Mammary epithelial cell (primary cell): ENCODE measurements at regions not wholly inside any gene's neighbourhood (a gene's known extent, or its start where the extent isn't known, plus 50 kb on each side); places are given as distances from the start of the nearest gene placed in this dataset.

Experiments
- CTCF ChIP-seq, 2 donors: IDR thresholded peaks in 1 of 2; conservative IDR thresholded peaks in 1 of 2; 2 replicates each; pipeline ENCODE4 v1.5.1; 2011 to 2012; ENCODE audit warnings: inconsistent platforms in 2 of 2, low read length in 2 of 2, mild to moderate bottlenecking in 2 of 2, control low read depth in 1 of 2, low read depth in 1 of 2; ENCODE audit not compliant: insufficient read depth in 1 of 2; ENCODE audit errors: extremely low read depth in 1 of 2
- EZH2 ChIP-seq: IDR thresholded peaks from 2 replicates; pipeline ENCODE4 v1.6.1; 2012; ENCODE audit warnings: low read length, inconsistent platforms, borderline replicate concordance

GRCh38 chr15:62797171-62797570 is 245.4 kb upstream of the TPM1 start:
- TF ChIP-seq CTCF (conservative IDR thresholded peaks at IDR 0.05 in 1 of 2, IDR thresholded peaks at IDR 0.05 in 1 of 2; ENCODE audit: extremely low read depth in 1 of 2, insufficient read depth in 1 of 2, low read depth in 1 of 2, low read length in 2 of 2) (no peak), EZH2 (no peak)
